ENCODE measurements at regions not wholly inside any gene's neighbourhood (a gene's known extent, or its start where the extent isn't known, plus 50 kb on each side); places are given as distances from the start of the nearest gene placed in this dataset.

GRCh38 chr4:157803845-157804521 is 368.8 kb downstream of the GASK1B start:
- no peak for DNase-seq (ENCODE audit: low read depth in 2 of 3, low spot score in 2 of 3)

- DNase-seq (ENCODE audit: low read depth in 2 of 3, low spot score in 2 of 3) = no peak
These were observed 369.4 kb downstream of the GASK1B start for GRCh38 chr4:157803421-157803820.

- no peak for DNase-seq (ENCODE audit: low read depth in 2 of 3, low spot score in 2 of 3)
These were observed 377.3 kb downstream of the GASK1B start for GRCh38 chr4:157795495-157795894.

GRCh38 chr4:157792716-157793115 is 380.1 kb downstream of the GASK1B start:
- no peak for DNase-seq (ENCODE audit: low read depth in 2 of 3, low spot score in 2 of 3)

- no peak for DNase-seq (ENCODE audit: low read depth in 2 of 3, low spot score in 2 of 3)
These were observed 381.6 kb downstream of the GASK1B start for GRCh38 chr4:157791236-157791635.

GRCh38 chr4:157787618-157788017 is 385.2 kb downstream of the GASK1B start:
- no peak for DNase-seq (ENCODE audit: low read depth in 2 of 3, low spot score in 2 of 3)

GRCh38 chr4:157781361-157781760 is 391.5 kb downstream of the GASK1B start:
- DNase-seq (ENCODE audit: low read depth in 2 of 3, low spot score in 2 of 3) = no peak

- DNase-seq (ENCODE audit: low read depth in 2 of 3, low spot score in 2 of 3) = no peak
These were observed 393.7 kb downstream of the GASK1B start for GRCh38 chr4:157779081-157779480.

GRCh38 chr4:157776930-157777528 is 395.8 kb downstream of the GASK1B start:
- no peak for DNase-seq (ENCODE audit: low read depth in 2 of 3, low spot score in 2 of 3)

GRCh38 chr4:157775971-157776370 is 396.9 kb downstream of the GASK1B start:
- DNase-seq (ENCODE audit: low read depth in 2 of 3, low spot score in 2 of 3) = no peak

GRCh38 chr4:157772907-157773306 is 399.9 kb downstream of the GASK1B start:
- no peak for DNase-seq (ENCODE audit: low read depth in 2 of 3, low spot score in 2 of 3)

- DNase-seq (ENCODE audit: low read depth in 2 of 3, low spot score in 2 of 3) = no peak
These were observed 404.4 kb downstream of the GASK1B start for GRCh38 chr4:157768419-157768818.

- DNase-seq (ENCODE audit: low read depth in 2 of 3, low spot score in 2 of 3) = no peak
These were observed 409.3 kb downstream of the GASK1B start for GRCh38 chr4:157763490-157763889.

- no peak for DNase-seq (ENCODE audit: low read depth in 2 of 3, low spot score in 2 of 3)
These were observed 418.4 kb downstream of the GASK1B start for GRCh38 chr4:157754410-157754809.

- no peak for DNase-seq (ENCODE audit: low read depth in 2 of 3, low spot score in 2 of 3)
These were observed 421.2 kb downstream of the GASK1B start for GRCh38 chr4:157751631-157752030.

GRCh38 chr4:157741642-157742041 is 431.2 kb downstream of the GASK1B start:
- DNase-seq (ENCODE audit: low read depth in 2 of 3, low spot score in 2 of 3) = no peak

GRCh38 chr4:157739242-157739641 is 433.6 kb downstream of the GASK1B start:
- no peak for DNase-seq (ENCODE audit: low read depth in 2 of 3, low spot score in 2 of 3)

GRCh38 chr4:157728215-157728614 is 444.6 kb downstream of the GASK1B start:
- DNase-seq (ENCODE audit: low read depth in 2 of 3, low spot score in 2 of 3) = no peak

GRCh38 chr4:157727163-157727562 is 445.7 kb downstream of the GASK1B start:
- DNase-seq (ENCODE audit: low read depth in 2 of 3, low spot score in 2 of 3) = no peak

GRCh38 chr4:157722146-157722545 is 450.7 kb downstream of the GASK1B start:
- no peak for DNase-seq (ENCODE audit: low read depth in 2 of 3, low spot score in 2 of 3)

- DNase-seq (ENCODE audit: low read depth in 2 of 3, low spot score in 2 of 3) = no peak
These were observed 459.5 kb downstream of the GASK1B start for GRCh38 chr4:157713342-157713741.

GRCh38 chr4:157706155-157706554 is 466.7 kb downstream of the GASK1B start:
- DNase-seq (ENCODE audit: low read depth in 2 of 3, low spot score in 2 of 3) = no peak

- no peak for DNase-seq (ENCODE audit: low read depth in 2 of 3, low spot score in 2 of 3)
These were observed 470.0 kb downstream of the GASK1B start for GRCh38 chr4:157702831-157703230.

All from hematopoietic multipotent progenitor cell (in vitro differentiated cells).